ENCODE measurements at regions not wholly inside any gene's neighbourhood (a gene's known extent, or its start where the extent isn't known, plus 50 kb on each side); places are given as distances from the start of the nearest gene placed in this dataset.

DNA sequence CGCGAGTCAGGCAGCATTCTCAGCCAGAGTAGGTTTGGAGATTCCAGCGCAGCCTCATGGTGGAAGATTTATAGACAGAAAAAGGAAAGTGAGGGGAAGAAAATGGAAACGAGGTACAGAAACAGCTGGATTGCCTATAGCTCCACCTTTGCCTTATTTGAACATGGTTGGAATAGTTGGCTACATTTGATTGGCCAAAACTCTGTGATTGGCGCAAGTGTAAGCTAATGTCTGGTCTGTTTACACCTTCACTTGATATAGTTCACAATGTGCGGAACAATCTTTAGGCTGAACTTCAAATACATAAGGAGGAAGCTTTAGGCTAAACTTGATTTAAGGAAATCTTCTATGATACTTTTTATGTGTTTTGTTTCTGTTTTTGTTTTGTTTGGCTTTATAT is 1191.9 kb downstream of the NSUN3 start:
- no peak for TF ChIP-seq KLF13 (tag; IDR thresholded peaks at IDR 0.05; ENCODE audit: borderline replicate concordance, low read depth)
- TF ChIP-seq ZNF644 (tag; IDR thresholded peaks at IDR 0.05; ENCODE audit: low read depth) = no peak

Measured in K562 (cell line).